ENCODE measurements at regions not wholly inside any gene's neighbourhood (a gene's known extent, or its start where the extent isn't known, plus 50 kb on each side); places are given as distances from the start of the nearest gene placed in this dataset.

- intact Hi-C loops (cut with micrococcal nuclease): no loop called here
- H3K9me3 Mint-ChIP-seq: peaks cover 0 to 12% (median 4%) of the 10 kb centered on the region in 7 donors
- TF ChIP-seq CTCF (IDR thresholded peaks at IDR 0.05): no peak
Observed at GRCh38 chr5:6903934-6904333, 190.7 kb downstream of the TENT4A start.

DNA sequence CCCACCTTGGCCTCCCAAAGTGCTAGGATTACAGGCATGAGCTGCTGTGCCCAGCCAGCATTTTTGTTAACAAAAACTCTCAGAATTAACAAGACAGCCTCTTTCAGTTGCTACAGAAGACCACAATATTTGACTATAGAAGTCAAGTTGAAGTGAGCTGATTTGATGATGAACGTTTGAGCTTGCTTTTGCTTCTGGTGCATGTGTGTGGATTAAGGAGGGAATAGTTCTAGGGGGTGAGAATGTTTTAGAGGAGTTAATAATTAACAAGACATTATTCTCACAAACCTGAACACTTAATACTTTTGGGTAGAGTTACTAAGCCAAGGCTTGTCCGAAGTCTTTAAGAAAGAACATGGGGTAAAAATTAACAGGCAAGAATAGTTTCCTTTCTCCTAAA, 191.6 kb downstream of the TENT4A start:
- H3K4me2 ChIP-seq (replicated peaks; ENCODE audit: extremely low read depth, low read length, poor library complexity, severe bottlenecking): no peak overlapping the region
- H3K27me3 ChIP-seq (ENCODE audit: control insufficient read depth in 2 of 2, insufficient read depth in 2 of 2, low read length in 2 of 2): no peaks in the 10 kb centered on the region
- TF ChIP-seq CTCF (IDR thresholded peaks at IDR 0.05): no peak
- no peaks in the 10 kb centered on the region for H3K36me3 Mint-ChIP-seq
- no peak overlapping the region for H3K27ac ChIP-seq (ENCODE audit: low read depth in 1 of 2, low read length in 2 of 2)
- H3K4me1 ChIP-seq (ENCODE audit: control insufficient read depth in 1 of 2, insufficient read depth in 2 of 2, low read length in 2 of 2): no peaks in the 10 kb centered on the region
- no peak for DNase-seq
- H3K27ac Mint-ChIP-seq: no peak overlapping the region
- intact Hi-C loops (cut with micrococcal nuclease): no loop called here
- peaks cover 0 to 7% of the 10 kb centered on the region in 2 donors for H3K9me3 ChIP-seq (replicated peaks in 1 of 2; ENCODE audit: control insufficient read depth in 1 of 2, insufficient read depth in 1 of 2, low read length in 2 of 2)
- no CpG with 5 or more reads among the region's 2 CpGs for WGBS (ENCODE audit: insufficient coverage)
- H3K36me3 ChIP-seq (replicated peaks in 1 of 2; ENCODE audit: control insufficient read depth in 1 of 2, insufficient read depth in 2 of 2, low read length in 2 of 2): no peaks in the 10 kb centered on the region
- peaks cover 0 to 15% (median 4%) of the 10 kb centered on the region in 7 donors for H3K9me3 Mint-ChIP-seq
- H4K20me1 ChIP-seq (ENCODE audit: insufficient read depth, low read length): no peaks in the 10 kb centered on the region
- H3K4me1 Mint-ChIP-seq: no peaks in the 10 kb centered on the region
- H3K9ac ChIP-seq (ENCODE audit: insufficient read depth, low read length, poor library complexity, severe bottlenecking): no peak overlapping the region
- no peak overlapping the region for H3K4me3 ChIP-seq (replicated peaks in 1 of 3; ENCODE audit: low read depth in 2 of 3, low read length in 3 of 3)
- H3K79me2 ChIP-seq (ENCODE audit: insufficient read depth, low read length): no peaks in the 10 kb centered on the region
- no peak overlapping the region for H2AFZ ChIP-seq (ENCODE audit: insufficient read depth, low read depth, low read length, poor library complexity, severe bottlenecking)
- no peaks in the 10 kb centered on the region for H3K27me3 Mint-ChIP-seq (ENCODE audit: low read depth in 3 of 3)
- no peak overlapping the region for H3K4me3 Mint-ChIP-seq

More at GRCh38 chr5:6903934-6904333, 190.7 kb downstream of the TENT4A start:
- H4K20me1 ChIP-seq (ENCODE audit: insufficient read depth, low read length): no peaks in the 10 kb centered on the region
- 85% methylated on average over 3 of the region's 3 CpGs for WGBS (ENCODE audit: insufficient coverage)
- H3K4me3 Mint-ChIP-seq: no peak overlapping the region
- no peaks in the 10 kb centered on the region for H3K4me1 ChIP-seq (ENCODE audit: control insufficient read depth in 1 of 2, insufficient read depth in 2 of 2, low read length in 2 of 2)
- no peak overlapping the region for H3K4me2 ChIP-seq (replicated peaks; ENCODE audit: extremely low read depth, low read length, poor library complexity, severe bottlenecking)
- H2AFZ ChIP-seq (ENCODE audit: insufficient read depth, low read depth, low read length, poor library complexity, severe bottlenecking): no peak overlapping the region
- H3K27me3 Mint-ChIP-seq (ENCODE audit: low read depth in 3 of 3): no peaks in the 10 kb centered on the region
- no peaks in the 10 kb centered on the region for H3K36me3 Mint-ChIP-seq
- DNase-seq: no peak
- no peak overlapping the region for H3K27ac ChIP-seq (ENCODE audit: low read depth in 1 of 2, low read length in 2 of 2)
- H3K27ac Mint-ChIP-seq: no peak overlapping the region
- H3K9ac ChIP-seq (ENCODE audit: insufficient read depth, low read length, poor library complexity, severe bottlenecking): no peak overlapping the region
- H3K4me1 Mint-ChIP-seq: no peaks in the 10 kb centered on the region
- no peak overlapping the region for H3K4me3 ChIP-seq (replicated peaks in 1 of 3; ENCODE audit: low read depth in 2 of 3, low read length in 3 of 3)
- H3K9me3 ChIP-seq (replicated peaks in 1 of 2; ENCODE audit: control insufficient read depth in 1 of 2, insufficient read depth in 1 of 2, low read length in 2 of 2): peaks cover 0 to 7% of the 10 kb centered on the region in 2 donors
- no peaks in the 10 kb centered on the region for H3K79me2 ChIP-seq (ENCODE audit: insufficient read depth, low read length)
- H3K36me3 ChIP-seq (replicated peaks in 1 of 2; ENCODE audit: control insufficient read depth in 1 of 2, insufficient read depth in 2 of 2, low read length in 2 of 2): no peaks in the 10 kb centered on the region
- H3K27me3 ChIP-seq (ENCODE audit: control insufficient read depth in 2 of 2, insufficient read depth in 2 of 2, low read length in 2 of 2): no peaks in the 10 kb centered on the region
